Central memory CD4-positive, alpha-beta T cell (primary cell): ENCODE measurements at regions not wholly inside any gene's neighbourhood (a gene's known extent, or its start where the extent isn't known, plus 50 kb on each side); places are given as distances from the start of the nearest gene placed in this dataset.

Experiments
- DNase-seq: peaks from one replicate; pipeline ENCODE4 v3.0.0; 2022

- no peak for DNase-seq
Measured at GRCh38 chr5:118687661-118688621, 300.4 kb downstream of the DTWD2 start.

- no peak for DNase-seq
Measured at GRCh38 chr5:118687100-118687499, 301.2 kb downstream of the DTWD2 start.

- DNase-seq, result no peak
Measured at GRCh38 chr5:118681655-118682054, 306.7 kb downstream of the DTWD2 start.

- no peak for DNase-seq
Measured at GRCh38 chr5:118679264-118679940, 308.9 kb downstream of the DTWD2 start.

- no peak for DNase-seq
Measured at GRCh38 chr5:118678746-118679145, 309.6 kb downstream of the DTWD2 start.

GRCh38 chr5:118675247-118675646 is 313.1 kb downstream of the DTWD2 start:
- no peak for DNase-seq

GRCh38 chr5:118657576-118657975 is 330.8 kb downstream of the DTWD2 start:
- DNase-seq, result no peak

GRCh38 chr5:118653872-118654271 is 334.5 kb downstream of the DTWD2 start:
- DNase-seq, result no peak

- no peak for DNase-seq
Measured at GRCh38 chr5:118653183-118653582, 335.2 kb downstream of the DTWD2 start.

- no peak for DNase-seq
Measured at GRCh38 chr5:118651002-118651401, 337.3 kb downstream of the DTWD2 start.

GRCh38 chr5:118647587-118647986 is 340.8 kb downstream of the DTWD2 start:
- DNase-seq, result no peak

- no peak for DNase-seq
Measured at GRCh38 chr5:118646917-118647316, 341.4 kb downstream of the DTWD2 start.

GRCh38 chr5:118637947-118638670 is 350.2 kb downstream of the DTWD2 start:
- DNase-seq, result no peak

GRCh38 chr5:118628660-118629354 is 359.5 kb downstream of the DTWD2 start:
- no peak for DNase-seq

GRCh38 chr5:118620233-118620632 is 368.1 kb downstream of the DTWD2 start:
- DNase-seq, result no peak

- DNase-seq, result no peak
Measured at GRCh38 chr5:118619823-118620222, 368.5 kb downstream of the DTWD2 start.

GRCh38 chr5:118616281-118616680 is 372.1 kb downstream of the DTWD2 start:
- DNase-seq, result no peak

- no peak for DNase-seq
Measured at GRCh38 chr5:118614731-118615456, 373.5 kb downstream of the DTWD2 start.

- DNase-seq, result no peak
Measured at GRCh38 chr5:118611332-118611945, 376.9 kb downstream of the DTWD2 start.

GRCh38 chr5:118606940-118607339 is 381.4 kb downstream of the DTWD2 start:
- DNase-seq, result no peak

- DNase-seq, result no peak
Measured at GRCh38 chr5:118605761-118606160, 382.6 kb downstream of the DTWD2 start.

GRCh38 chr5:118604106-118604505 is 384.2 kb downstream of the DTWD2 start:
- DNase-seq, result no peak
